Panc1 (cell line): ENCODE measurements at regions not wholly inside any gene's neighbourhood (a gene's known extent, or its start where the extent isn't known, plus 50 kb on each side); places are given as distances from the start of the nearest gene placed in this dataset.

Source experiments
- ATAC-seq: fragments of 200-7000 bp; cut with Tn5 transposase; 2 replicates; pipeline ENCODE4 v1.9.1; 2020; ENCODE audit warnings: mild to moderate bottlenecking, moderate library complexity
- BruUV-seq: library from RNA; stranded (reverse); fragments of 400-500 nt; replicated peaks from 2 replicates; lab custom pipeline; 2021; lab: Mats Ljungman, UMichigan
- CTCF ChIA-PET: fragments of 300-600 bp; sonication (Branson Sonifier 250); formaldehyde crosslinking; loops from one replicate; lab custom pipeline; 2022; ENCODE audit warnings: antibody characterized with exemption; lab: Charles Lee
- POLR2A ChIA-PET: fragments of 300-600 bp; sonication (Branson Sonifier 250); formaldehyde crosslinking; loops from one replicate; lab custom pipeline; 2022; ENCODE audit warnings: antibody characterized with exemption; lab: Charles Lee
- DNase-seq: peaks from one replicate; pipeline ENCODE4 v3.0.0-alpha.2; 2010; ENCODE audit warnings: low read depth, low spot score
- H3K27ac ChIP-seq: 2 replicates; pipeline ENCODE4 v1.5.1; 2011; ENCODE audit warnings: mild to moderate bottlenecking, low read length, inconsistent platforms
- H3K27me3 ChIP-seq: fragments of 200-500 bp; sonication (Bioruptor generic); 2 replicates; pipeline ENCODE4 v1.6.0; 2014; ENCODE audit warnings: low read length, inconsistent platforms; ENCODE audit not compliant: control insufficient read depth, insufficient read depth
- H3K36me3 ChIP-seq: fragments of 200-500 bp; sonication (Bioruptor generic); 2 replicates; pipeline ENCODE4 v1.5.1; 2014; ENCODE audit warnings: inconsistent platforms, mild to moderate bottlenecking, low read length, moderate library complexity; ENCODE audit not compliant: control insufficient read depth, insufficient read depth
- H3K4me1 ChIP-seq: 2 replicates; pipeline ENCODE4 v1.5.1; 2011; ENCODE audit warnings: inconsistent platforms, mild to moderate bottlenecking, low read length, moderate library complexity; ENCODE audit not compliant: control insufficient read depth, insufficient read depth
- H3K4me3 ChIP-seq, 2 experiments: 2 replicates each; pipeline ENCODE4 v1.5.1; 2011 to 2012; ENCODE audit warnings: low read depth in 2 of 2, low read length in 2 of 2, mild to moderate bottlenecking in 2 of 2, inconsistent platforms in 1 of 2, moderate library complexity in 1 of 2
- H3K9me3 ChIP-seq: fragments of 200-500 bp; sonication (Bioruptor generic); 2 replicates; pipeline ENCODE4 v1.5.1; 2014; ENCODE audit warnings: low read depth, mild to moderate bottlenecking, inconsistent platforms, low read length, moderate library complexity; ENCODE audit not compliant: control insufficient read depth, insufficient read depth
- POLR2AphosphoS5 ChIP-seq: IDR thresholded peaks from 2 replicates; pipeline ENCODE4 v1.6.1; 2012; ENCODE audit warnings: mild to moderate bottlenecking, low read depth, low read length, moderate library complexity
- REST ChIP-seq, 2 experiments: IDR thresholded peaks; 2 replicates each; pipeline ENCODE4 v1.6.1; 2011 to 2012; ENCODE audit warnings: low read depth in 2 of 2, control low read depth in 1 of 2, low read length in 1 of 2, mild to moderate bottlenecking in 1 of 2, moderate library complexity in 1 of 2; ENCODE audit not compliant: insufficient read depth in 1 of 2
- SIN3A ChIP-seq: IDR thresholded peaks from 2 replicates; pipeline ENCODE4 v1.6.1; 2012; ENCODE audit warnings: low read depth, mild to moderate bottlenecking, low read length, moderate library complexity, borderline replicate concordance; ENCODE audit not compliant: insufficient read depth
- TCF7L2 ChIP-seq: IDR thresholded peaks from 2 replicates; pipeline ENCODE4 v1.6.1; 2011; ENCODE audit warnings: mild to moderate bottlenecking, low read depth, low read length, inconsistent platforms
- in situ Hi-C: cut with HindIII; loops from 2 replicates; pipeline ENCODE4 v1.10.0; 2016; ENCODE audit warnings: low sequenced_read_pairs, low pct_unique_long_range_greater_than_20kb
- intact Hi-C: fragments of 100-400 bp; cut with micrococcal nuclease; formaldehyde crosslinking; loops from one replicate; pipeline ENCODE4 v1.10.0; 2022; ENCODE audit not compliant: unreplicated experiment
- TF ChIP-seq, protein P1 (sequence below): fragments of 450-650 bp; IDR thresholded peaks from 2 replicates; pipeline ENCODE4 v1.5.1; 2017; ENCODE audit warnings: mild to moderate bottlenecking

DNA sequence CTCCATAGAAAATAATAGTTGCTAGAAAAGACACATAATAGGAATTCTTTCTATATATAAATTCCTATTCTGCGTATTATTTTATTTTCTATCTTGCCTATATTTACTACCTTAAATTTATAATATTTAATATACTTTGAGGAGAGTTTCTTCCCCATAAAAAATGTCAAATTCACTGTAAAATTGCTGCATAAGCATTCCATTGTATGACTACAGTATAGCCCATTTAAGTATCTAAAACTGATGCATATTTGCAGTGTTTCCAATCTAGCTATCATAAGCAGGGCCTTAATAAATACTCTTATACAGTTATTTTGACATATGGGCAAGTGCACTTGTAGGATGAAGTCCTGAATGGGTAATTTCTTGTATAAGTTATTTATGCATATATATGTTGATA lies 1088.6 kb upstream of the EPHA6 start:
- Histone ChIP-seq H3K27me3 (no peaks in the 10 kb centered on the region), H3K4me3 (no peak overlapping the region), H3K36me3 (no peaks in the 10 kb centered on the region), H3K27ac (no peak overlapping the region), H3K4me1 (no peaks in the 10 kb centered on the region), H3K9me3 (no peaks in the 10 kb centered on the region)
- no peak for ATAC-seq
- ChIA-PET POLR2A (no interaction called here), CTCF (no interaction called here)
- intact Hi-C loops, result no loop called here
- DNase-seq, result no peak
- no TSS peak for BruUV-seq
- in situ Hi-C loops, result no loop called here
- TF ChIP-seq REST (IDR thresholded peaks at IDR 0.05; ENCODE audit: insufficient read depth in 1 of 2, low read depth in 2 of 2, low read length in 1 of 2) (no peak), POLR2AphosphoS5 (no peak), SIN3A (no peak), TCF7L2 (no peak)
- TF ChIP-seq, protein P1, sequence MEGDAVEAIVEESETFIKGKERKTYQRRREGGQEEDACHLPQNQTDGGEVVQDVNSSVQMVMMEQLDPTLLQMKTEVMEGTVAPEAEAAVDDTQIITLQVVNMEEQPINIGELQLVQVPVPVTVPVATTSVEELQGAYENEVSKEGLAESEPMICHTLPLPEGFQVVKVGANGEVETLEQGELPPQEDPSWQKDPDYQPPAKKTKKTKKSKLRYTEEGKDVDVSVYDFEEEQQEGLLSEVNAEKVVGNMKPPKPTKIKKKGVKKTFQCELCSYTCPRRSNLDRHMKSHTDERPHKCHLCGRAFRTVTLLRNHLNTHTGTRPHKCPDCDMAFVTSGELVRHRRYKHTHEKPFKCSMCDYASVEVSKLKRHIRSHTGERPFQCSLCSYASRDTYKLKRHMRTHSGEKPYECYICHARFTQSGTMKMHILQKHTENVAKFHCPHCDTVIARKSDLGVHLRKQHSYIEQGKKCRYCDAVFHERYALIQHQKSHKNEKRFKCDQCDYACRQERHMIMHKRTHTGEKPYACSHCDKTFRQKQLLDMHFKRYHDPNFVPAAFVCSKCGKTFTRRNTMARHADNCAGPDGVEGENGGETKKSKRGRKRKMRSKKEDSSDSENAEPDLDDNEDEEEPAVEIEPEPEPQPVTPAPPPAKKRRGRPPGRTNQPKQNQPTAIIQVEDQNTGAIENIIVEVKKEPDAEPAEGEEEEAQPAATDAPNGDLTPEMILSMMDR, result no peak

DNA sequence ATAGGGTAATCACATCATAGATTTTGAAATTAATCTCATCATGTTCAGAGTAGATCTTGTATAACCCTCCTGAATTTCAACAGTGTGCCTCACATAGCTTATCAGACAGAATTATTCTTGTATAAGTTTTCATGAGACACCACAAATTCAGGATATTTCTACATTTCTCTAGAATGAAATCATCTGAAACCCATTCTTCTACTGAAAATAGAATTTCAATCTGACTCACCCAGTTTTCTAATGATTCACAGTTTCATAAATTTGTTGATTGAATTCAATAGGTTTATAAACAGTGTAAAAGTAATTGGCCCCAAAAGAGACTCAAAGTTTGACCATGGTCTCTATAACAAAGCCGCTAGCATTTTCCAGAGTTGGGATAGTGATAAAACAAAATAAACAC lies 1082.6 kb upstream of the EPHA6 start:
- CTCF ChIA-PET, result no interaction called here
- no TSS peak for BruUV-seq

More for the DNA sequence above, 1082.6 kb upstream of the EPHA6 start:
- no peak for ATAC-seq
- Histone ChIP-seq H3K36me3 (no peaks in the 10 kb centered on the region), H3K4me1 (no peaks in the 10 kb centered on the region), H3K27ac (no peak overlapping the region), H3K4me3 (no peak overlapping the region), H3K27me3 (no peaks in the 10 kb centered on the region), H3K9me3 (no peaks in the 10 kb centered on the region)
- intact Hi-C loops (no loop called here), in situ Hi-C loops (no loop called here)
- TF ChIP-seq, protein P1, result no peak
- TF ChIP-seq POLR2AphosphoS5 (no peak), SIN3A (no peak), REST (IDR thresholded peaks at IDR 0.05; ENCODE audit: insufficient read depth in 1 of 2, low read depth in 2 of 2, low read length in 1 of 2) (no peak), TCF7L2 (no peak)
- DNase-seq, result no peak
- POLR2A ChIA-PET, result no interaction called here
